HEK293T (cell line): ENCODE measurements at regions not wholly inside any gene's neighbourhood (a gene's known extent, or its start where the extent isn't known, plus 50 kb on each side); places are given as distances from the start of the nearest gene placed in this dataset.

Source experiments
- ARNT ChIP-seq: fragments of 450-650 bp; IDR thresholded peaks from 2 replicates; pipeline ENCODE4 v1.6.1; 2017; ENCODE audit warnings: mild to moderate bottlenecking
- BHLHE40 ChIP-seq: fragments of 450-650 bp; IDR thresholded peaks from 2 replicates; pipeline ENCODE4 v1.6.1; 2016; ENCODE audit warnings: mild to moderate bottlenecking, moderate library complexity, borderline replicate concordance
- FOXA1 ChIP-seq: fragments of 450-650 bp; IDR thresholded peaks from 2 replicates; pipeline ENCODE4 v1.6.1; 2016; ENCODE audit warnings: mild to moderate bottlenecking
- HDGF ChIP-seq: fragments of 450-650 bp; IDR thresholded peaks from 2 replicates; pipeline ENCODE4 v1.6.1; 2017; ENCODE audit warnings: antibody characterized with exemption, borderline replicate concordance
- NFRKB ChIP-seq: fragments of 450-650 bp; IDR thresholded peaks from 2 replicates; pipeline ENCODE4 v1.6.1; 2016; ENCODE audit warnings: mild to moderate bottlenecking, moderate library complexity
- SUZ12 ChIP-seq: fragments of 450-650 bp; IDR thresholded peaks from 2 replicates; pipeline ENCODE4 v1.6.1; 2016; ENCODE audit warnings: mild to moderate bottlenecking
- ZNF384 ChIP-seq: fragments of 450-650 bp; IDR thresholded peaks from 2 replicates; pipeline ENCODE4 v1.6.1; 2016
- TF ChIP-seq, protein P1 (sequence below): fragments of 450-650 bp; IDR thresholded peaks from 2 replicates; pipeline ENCODE4 v1.6.1; 2016

- TF ChIP-seq NFRKB (no peak), FOXA1 (no peak), BHLHE40 (no peak), ZNF384 (no peak), HDGF (no peak), ARNT (no peak), SUZ12 (no peak)
- TF ChIP-seq, protein P1, sequence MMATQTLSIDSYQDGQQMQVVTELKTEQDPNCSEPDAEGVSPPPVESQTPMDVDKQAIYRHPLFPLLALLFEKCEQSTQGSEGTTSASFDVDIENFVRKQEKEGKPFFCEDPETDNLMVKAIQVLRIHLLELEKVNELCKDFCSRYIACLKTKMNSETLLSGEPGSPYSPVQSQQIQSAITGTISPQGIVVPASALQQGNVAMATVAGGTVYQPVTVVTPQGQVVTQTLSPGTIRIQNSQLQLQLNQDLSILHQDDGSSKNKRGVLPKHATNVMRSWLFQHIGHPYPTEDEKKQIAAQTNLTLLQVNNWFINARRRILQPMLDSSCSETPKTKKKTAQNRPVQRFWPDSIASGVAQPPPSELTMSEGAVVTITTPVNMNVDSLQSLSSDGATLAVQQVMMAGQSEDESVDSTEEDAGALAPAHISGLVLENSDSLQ: no peak
Observed at GRCh38 chr12:118603610-118604361, 227.4 kb downstream of the SUDS3 start.
